Endothelial cell of umbilical vein (primary cell): ENCODE measurements at regions not wholly inside any gene's neighbourhood (a gene's known extent, or its start where the extent isn't known, plus 50 kb on each side); places are given as distances from the start of the nearest gene placed in this dataset.

Source experiments
- EZH2 ChIP-seq: IDR thresholded peaks from 2 replicates; pipeline ENCODE4 v1.6.1; 2012; ENCODE audit warnings: borderline replicate concordance, low read depth, mild to moderate bottlenecking, moderate library complexity, low read length, inconsistent platforms; ENCODE audit not compliant: severe bottlenecking
- FOS ChIP-seq: IDR thresholded peaks from 2 replicates; pipeline ENCODE4 v1.6.1; 2011; ENCODE audit warnings: mild to moderate bottlenecking, low read length, moderate library complexity, borderline replicate concordance; ENCODE audit not compliant: insufficient read depth
- GATA2 ChIP-seq: IDR thresholded peaks from 2 replicates; pipeline ENCODE4 v1.7.0; 2011; ENCODE audit warnings: low read depth, mild to moderate bottlenecking, moderate library complexity, mixed read lengths, low read length; ENCODE audit not compliant: insufficient read length, insufficient read depth
- JUN ChIP-seq: IDR thresholded peaks from 2 replicates; pipeline ENCODE4 v1.6.1; 2011; ENCODE audit warnings: borderline replicate concordance, low read depth; ENCODE audit not compliant: insufficient read length, insufficient read depth
- MYC ChIP-seq: IDR thresholded peaks from one replicate; pipeline ENCODE4 v1.6.1; 2011; ENCODE audit warnings: mild to moderate bottlenecking, low read depth, low read length
- POLR2A ChIP-seq: IDR thresholded peaks from 2 replicates; pipeline ENCODE4 v1.6.1; 2012; ENCODE audit warnings: low read depth, mild to moderate bottlenecking, control low read depth, low read length
- POLR2AphosphoS5 ChIP-seq: IDR thresholded peaks from 2 replicates; pipeline ENCODE4 v1.6.1; 2012; ENCODE audit warnings: low read depth, mild to moderate bottlenecking, control low read depth, low read length, moderate library complexity; ENCODE audit not compliant: insufficient read depth
- TF ChIP-seq, protein P1 (sequence below), 2 donors: IDR thresholded peaks; 1 replicate in 1 of 2; 2 replicates in 1 of 2; pipeline ENCODE4 v1.5.1; 2011; ENCODE audit warnings: low read length in 2 of 2, mild to moderate bottlenecking in 2 of 2, moderate library complexity in 2 of 2, control low read depth in 1 of 2, inconsistent platforms in 1 of 2, low read depth in 1 of 2; ENCODE audit not compliant: insufficient read depth in 1 of 2; ENCODE audit errors: extremely low read depth in 1 of 2

DNA sequence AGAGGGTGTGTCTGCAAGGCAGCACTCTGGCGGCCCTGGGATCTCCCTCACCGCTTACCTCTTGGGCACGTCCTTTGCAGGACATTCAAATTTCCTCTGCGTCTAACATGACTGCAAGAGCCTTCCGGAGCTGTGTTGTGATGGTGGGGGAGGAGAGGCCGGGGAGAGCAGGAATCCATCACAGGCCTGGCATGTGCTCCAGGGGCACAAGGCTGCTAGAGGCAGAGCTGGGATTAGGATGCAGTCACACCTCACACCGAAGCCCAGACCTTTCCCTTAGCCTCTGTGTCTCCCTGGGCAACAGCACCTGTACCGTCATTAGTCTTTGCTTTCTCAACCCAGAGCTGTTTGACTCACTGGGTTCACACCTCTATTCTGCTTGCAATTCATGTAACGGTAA, 111.3 kb downstream of the CMPK2 start:
- no peak for TF ChIP-seq POLR2AphosphoS5
- TF ChIP-seq, protein P1, sequence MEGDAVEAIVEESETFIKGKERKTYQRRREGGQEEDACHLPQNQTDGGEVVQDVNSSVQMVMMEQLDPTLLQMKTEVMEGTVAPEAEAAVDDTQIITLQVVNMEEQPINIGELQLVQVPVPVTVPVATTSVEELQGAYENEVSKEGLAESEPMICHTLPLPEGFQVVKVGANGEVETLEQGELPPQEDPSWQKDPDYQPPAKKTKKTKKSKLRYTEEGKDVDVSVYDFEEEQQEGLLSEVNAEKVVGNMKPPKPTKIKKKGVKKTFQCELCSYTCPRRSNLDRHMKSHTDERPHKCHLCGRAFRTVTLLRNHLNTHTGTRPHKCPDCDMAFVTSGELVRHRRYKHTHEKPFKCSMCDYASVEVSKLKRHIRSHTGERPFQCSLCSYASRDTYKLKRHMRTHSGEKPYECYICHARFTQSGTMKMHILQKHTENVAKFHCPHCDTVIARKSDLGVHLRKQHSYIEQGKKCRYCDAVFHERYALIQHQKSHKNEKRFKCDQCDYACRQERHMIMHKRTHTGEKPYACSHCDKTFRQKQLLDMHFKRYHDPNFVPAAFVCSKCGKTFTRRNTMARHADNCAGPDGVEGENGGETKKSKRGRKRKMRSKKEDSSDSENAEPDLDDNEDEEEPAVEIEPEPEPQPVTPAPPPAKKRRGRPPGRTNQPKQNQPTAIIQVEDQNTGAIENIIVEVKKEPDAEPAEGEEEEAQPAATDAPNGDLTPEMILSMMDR (IDR thresholded peaks at IDR 0.05; ENCODE audit: extremely low read depth in 1 of 2, insufficient read depth in 1 of 2, low read depth in 1 of 2, low read length in 2 of 2) = no peak
- no peak for TF ChIP-seq FOS
- no peak for TF ChIP-seq MYC
- TF ChIP-seq POLR2A = no peak
- no peak for TF ChIP-seq EZH2
- TF ChIP-seq GATA2 = no peak
- TF ChIP-seq JUN = no peak
